ENCODE measurements at regions not wholly inside any gene's neighbourhood (a gene's known extent, or its start where the extent isn't known, plus 50 kb on each side); places are given as distances from the start of the nearest gene placed in this dataset.

- TF ChIP-seq ZNF462 (CRISPR knock-in tag; IDR thresholded peaks at IDR 0.05), result no peak
- TF ChIP-seq, protein P1, sequence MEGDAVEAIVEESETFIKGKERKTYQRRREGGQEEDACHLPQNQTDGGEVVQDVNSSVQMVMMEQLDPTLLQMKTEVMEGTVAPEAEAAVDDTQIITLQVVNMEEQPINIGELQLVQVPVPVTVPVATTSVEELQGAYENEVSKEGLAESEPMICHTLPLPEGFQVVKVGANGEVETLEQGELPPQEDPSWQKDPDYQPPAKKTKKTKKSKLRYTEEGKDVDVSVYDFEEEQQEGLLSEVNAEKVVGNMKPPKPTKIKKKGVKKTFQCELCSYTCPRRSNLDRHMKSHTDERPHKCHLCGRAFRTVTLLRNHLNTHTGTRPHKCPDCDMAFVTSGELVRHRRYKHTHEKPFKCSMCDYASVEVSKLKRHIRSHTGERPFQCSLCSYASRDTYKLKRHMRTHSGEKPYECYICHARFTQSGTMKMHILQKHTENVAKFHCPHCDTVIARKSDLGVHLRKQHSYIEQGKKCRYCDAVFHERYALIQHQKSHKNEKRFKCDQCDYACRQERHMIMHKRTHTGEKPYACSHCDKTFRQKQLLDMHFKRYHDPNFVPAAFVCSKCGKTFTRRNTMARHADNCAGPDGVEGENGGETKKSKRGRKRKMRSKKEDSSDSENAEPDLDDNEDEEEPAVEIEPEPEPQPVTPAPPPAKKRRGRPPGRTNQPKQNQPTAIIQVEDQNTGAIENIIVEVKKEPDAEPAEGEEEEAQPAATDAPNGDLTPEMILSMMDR (conservative IDR thresholded peaks at IDR 0.05; ENCODE audit: low read depth in 2 of 2), result no peak
- no peak for TF ChIP-seq ZNF114 (CRISPR knock-in tag; IDR thresholded peaks at IDR 0.05)
- no peak for TF ChIP-seq ZNF331 (CRISPR knock-in tag; IDR thresholded peaks at IDR 0.05; ENCODE audit: low read depth)
Observed at GRCh38 chrX:34546366-34546765, 110.7 kb downstream of the TMEM47 start (continued).

DNA sequence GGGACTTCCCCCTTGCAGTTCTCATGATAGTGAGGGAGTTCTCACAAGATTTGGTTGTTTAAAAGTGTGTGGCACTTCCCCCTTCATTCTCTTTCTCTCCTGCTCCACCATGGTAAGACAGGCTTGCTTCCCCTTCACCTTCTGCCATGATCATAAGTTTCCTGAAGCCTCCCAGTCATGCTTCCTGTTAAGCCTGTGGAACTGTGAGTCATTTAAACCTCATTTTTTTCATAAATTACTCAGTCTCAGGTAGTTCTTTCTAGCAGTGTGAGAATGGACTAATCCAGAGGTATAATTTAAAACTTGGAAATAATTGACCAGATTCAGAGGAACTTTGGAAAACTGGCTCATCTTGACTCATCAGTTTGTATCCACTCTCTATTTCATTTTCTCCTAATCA lies 129.0 kb downstream of the TMEM47 start:
- H3K9me3 Mint-ChIP-seq, result no peaks in the 10 kb centered on the region
- H3K27ac ChIP-seq (ENCODE audit: low read depth), result no peak overlapping the region
- H3K4me3 Mint-ChIP-seq, result no peak overlapping the region
- H3K36me3 ChIP-seq (ENCODE audit: insufficient read depth), result no peaks in the 10 kb centered on the region
- H3K27me3 ChIP-seq (ENCODE audit: insufficient read depth), result no peaks in the 10 kb centered on the region
- DNase-seq (ENCODE audit: low spot score), result no peak
- H3K4me1 ChIP-seq (ENCODE audit: insufficient read depth), result no peaks in the 10 kb centered on the region
- H3F3A ChIP-seq (replicated peaks; ENCODE audit: low read depth), result no peaks in the 10 kb centered on the region
- H3K36me3 Mint-ChIP-seq (ENCODE audit: low read depth), result no peaks in the 10 kb centered on the region
- no peaks in the 10 kb centered on the region for H4K20me1 ChIP-seq (replicated peaks; ENCODE audit: insufficient read depth)
- no peak overlapping the region for H3K27ac Mint-ChIP-seq
- H3K9me2 ChIP-seq (ENCODE audit: insufficient read depth), result no peaks in the 10 kb centered on the region
- H3K4me2 ChIP-seq, result no peak overlapping the region
- H3K4me1 Mint-ChIP-seq, result no peaks in the 10 kb centered on the region
- H3K79me2 ChIP-seq (replicated peaks; ENCODE audit: insufficient read depth), result no peaks in the 10 kb centered on the region
- no peak overlapping the region for H3K4me3 ChIP-seq
- H3K27me3 Mint-ChIP-seq (ENCODE audit: insufficient read depth, low read depth, poor library complexity), result no peaks in the 10 kb centered on the region
- no peak for ATAC-seq
- no peak overlapping the region for H2AFZ ChIP-seq
- no peak for TF ChIP-seq NANOG (IDR thresholded peaks at IDR 0.05; ENCODE audit: borderline replicate concordance)
- no peak for TF ChIP-seq JUNB (IDR thresholded peaks at IDR 0.05; ENCODE audit: unreplicated experiment)
- TF ChIP-seq CREB1 (CRISPR knock-in tag; IDR thresholded peaks at IDR 0.05; ENCODE audit: low read depth), result no peak
- TF ChIP-seq ZNF331 (CRISPR knock-in tag; IDR thresholded peaks at IDR 0.05; ENCODE audit: low read depth), result no peak
- TF ChIP-seq EZH2 (IDR thresholded peaks at IDR 0.05; ENCODE audit: low read depth, unreplicated experiment), result no peak
- TF ChIP-seq, protein P2, sequence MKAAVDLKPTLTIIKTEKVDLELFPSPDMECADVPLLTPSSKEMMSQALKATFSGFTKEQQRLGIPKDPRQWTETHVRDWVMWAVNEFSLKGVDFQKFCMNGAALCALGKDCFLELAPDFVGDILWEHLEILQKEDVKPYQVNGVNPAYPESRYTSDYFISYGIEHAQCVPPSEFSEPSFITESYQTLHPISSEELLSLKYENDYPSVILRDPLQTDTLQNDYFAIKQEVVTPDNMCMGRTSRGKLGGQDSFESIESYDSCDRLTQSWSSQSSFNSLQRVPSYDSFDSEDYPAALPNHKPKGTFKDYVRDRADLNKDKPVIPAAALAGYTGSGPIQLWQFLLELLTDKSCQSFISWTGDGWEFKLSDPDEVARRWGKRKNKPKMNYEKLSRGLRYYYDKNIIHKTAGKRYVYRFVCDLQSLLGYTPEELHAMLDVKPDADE (IDR thresholded peaks at IDR 0.05), result no peak
- TF ChIP-seq STAT1 (IDR thresholded peaks at IDR 0.05; ENCODE audit: unreplicated experiment), result no peak
- no peak for TF ChIP-seq POLR2AphosphoS5 (IDR thresholded peaks at IDR 0.05; ENCODE audit: low read depth)
- TF ChIP-seq, protein P3, sequence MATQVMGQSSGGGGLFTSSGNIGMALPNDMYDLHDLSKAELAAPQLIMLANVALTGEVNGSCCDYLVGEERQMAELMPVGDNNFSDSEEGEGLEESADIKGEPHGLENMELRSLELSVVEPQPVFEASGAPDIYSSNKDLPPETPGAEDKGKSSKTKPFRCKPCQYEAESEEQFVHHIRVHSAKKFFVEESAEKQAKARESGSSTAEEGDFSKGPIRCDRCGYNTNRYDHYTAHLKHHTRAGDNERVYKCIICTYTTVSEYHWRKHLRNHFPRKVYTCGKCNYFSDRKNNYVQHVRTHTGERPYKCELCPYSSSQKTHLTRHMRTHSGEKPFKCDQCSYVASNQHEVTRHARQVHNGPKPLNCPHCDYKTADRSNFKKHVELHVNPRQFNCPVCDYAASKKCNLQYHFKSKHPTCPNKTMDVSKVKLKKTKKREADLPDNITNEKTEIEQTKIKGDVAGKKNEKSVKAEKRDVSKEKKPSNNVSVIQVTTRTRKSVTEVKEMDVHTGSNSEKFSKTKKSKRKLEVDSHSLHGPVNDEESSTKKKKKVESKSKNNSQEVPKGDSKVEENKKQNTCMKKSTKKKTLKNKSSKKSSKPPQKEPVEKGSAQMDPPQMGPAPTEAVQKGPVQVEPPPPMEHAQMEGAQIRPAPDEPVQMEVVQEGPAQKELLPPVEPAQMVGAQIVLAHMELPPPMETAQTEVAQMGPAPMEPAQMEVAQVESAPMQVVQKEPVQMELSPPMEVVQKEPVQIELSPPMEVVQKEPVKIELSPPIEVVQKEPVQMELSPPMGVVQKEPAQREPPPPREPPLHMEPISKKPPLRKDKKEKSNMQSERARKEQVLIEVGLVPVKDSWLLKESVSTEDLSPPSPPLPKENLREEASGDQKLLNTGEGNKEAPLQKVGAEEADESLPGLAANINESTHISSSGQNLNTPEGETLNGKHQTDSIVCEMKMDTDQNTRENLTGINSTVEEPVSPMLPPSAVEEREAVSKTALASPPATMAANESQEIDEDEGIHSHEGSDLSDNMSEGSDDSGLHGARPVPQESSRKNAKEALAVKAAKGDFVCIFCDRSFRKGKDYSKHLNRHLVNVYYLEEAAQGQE (IDR thresholded peaks at IDR 0.05; ENCODE audit: unreplicated experiment), result no peak

All from GM23338 (cell line).